ENCODE measurements at regions not wholly inside any gene's neighbourhood (a gene's known extent, or its start where the extent isn't known, plus 50 kb on each side); places are given as distances from the start of the nearest gene placed in this dataset.
"Not testable (repeated sequence)": the region's sequence is repeated elsewhere in the genome, so short reads cannot be mapped to it uniquely, and the experiment has no call there.

- TF ChIP-seq CTCF (IDR thresholded peaks at IDR 0.05; ENCODE audit: low read length) (no peak), EZH2 (optimal IDR thresholded peaks at IDR 0.05; ENCODE audit: low read depth, low read length) (no peak), EZH2phosphoT487 (IDR thresholded peaks at IDR 0.05; ENCODE audit: low read length) (no peak)
These were observed 133.5 kb upstream of the PTPRZ1 start for GRCh38 chr7:121739465-121739864.

GRCh38 chr7:121730869-121731268 is 142.1 kb upstream of the PTPRZ1 start:
- Histone ChIP-seq H3K27me3 (replicated peaks; ENCODE audit: insufficient read depth, low read length) (no peaks in the 10 kb centered on the region), H3K79me2 (ENCODE audit: low read length) (no peaks in the 10 kb centered on the region), H3K9me2 (replicated peaks; ENCODE audit: insufficient read depth, low read length) (no peaks in the 10 kb centered on the region), H4K20me1 (ENCODE audit: insufficient read depth, low read length) (no peaks in the 10 kb centered on the region), H3K27ac (ENCODE audit: low read length) (no peak overlapping the region), H2AFZ (ENCODE audit: low read length) (no peak overlapping the region), H3K36me3 (replicated peaks; ENCODE audit: insufficient read depth, low read length) (no peaks in the 10 kb centered on the region), H3K9ac (ENCODE audit: low read length) (no peak overlapping the region), H3F3A (ENCODE audit: insufficient read depth, low read length) (no peaks in the 10 kb centered on the region), H3K4me1 (ENCODE audit: low read length) (no peaks in the 10 kb centered on the region), H3K4me3 (ENCODE audit: low read length) (no peak overlapping the region), H3K9me3 (replicated peaks; ENCODE audit: insufficient read depth, low read length) (no peaks in the 10 kb centered on the region), H3K4me2 (ENCODE audit: low read depth, low read length) (no peak overlapping the region)
- no peak for DNase-seq
- TF ChIP-seq EZH2 (optimal IDR thresholded peaks at IDR 0.05; ENCODE audit: low read depth, low read length) (no peak), EZH2phosphoT487 (IDR thresholded peaks at IDR 0.05; ENCODE audit: low read length) (no peak), CTCF (IDR thresholded peaks at IDR 0.05; ENCODE audit: low read length) (no peak)

More at GRCh38 chr7:121739465-121739864, 133.5 kb upstream of the PTPRZ1 start:
- Histone ChIP-seq H3K4me1 (ENCODE audit: low read length) (peaks cover 8% of the 10 kb centered on the region), H2AFZ (ENCODE audit: low read length) (no peak overlapping the region), H3F3A (ENCODE audit: insufficient read depth, low read length) (peaks cover 8% of the 10 kb centered on the region), H4K20me1 (ENCODE audit: insufficient read depth, low read length) (peaks cover 4% of the 10 kb centered on the region; the same call in 1 of the 2 replicates), H3K9me3 (replicated peaks; ENCODE audit: insufficient read depth, low read length) (no peaks in the 10 kb centered on the region), H3K9me2 (replicated peaks; ENCODE audit: insufficient read depth, low read length) (no peaks in the 10 kb centered on the region), H3K79me2 (ENCODE audit: low read length) (no peaks in the 10 kb centered on the region), H3K27ac (ENCODE audit: low read length) (no peak overlapping the region), H3K4me3 (ENCODE audit: low read length) (no peak overlapping the region), H3K9ac (ENCODE audit: low read length) (no peak overlapping the region), H3K36me3 (replicated peaks; ENCODE audit: insufficient read depth, low read length) (no peaks in the 10 kb centered on the region), H3K4me2 (ENCODE audit: low read depth, low read length) (no peak overlapping the region), H3K27me3 (replicated peaks; ENCODE audit: insufficient read depth, low read length) (peaks cover 34% of the 10 kb centered on the region)
- DNase-seq, result no peak

- no peaks in the 10 kb centered on the region for H3K36me3 ChIP-seq (replicated peaks; ENCODE audit: insufficient read depth, low read length)
- no peaks in the 10 kb centered on the region for H3K9me2 ChIP-seq (replicated peaks; ENCODE audit: insufficient read depth, low read length)
- H3K27me3 ChIP-seq (replicated peaks; ENCODE audit: insufficient read depth, low read length), result no peaks in the 10 kb centered on the region
- no peaks in the 10 kb centered on the region for H3K4me1 ChIP-seq (ENCODE audit: low read length)
- no peak overlapping the region for H3K4me2 ChIP-seq (ENCODE audit: low read depth, low read length)
- no peak overlapping the region for H2AFZ ChIP-seq (ENCODE audit: low read length)
- no peaks in the 10 kb centered on the region for H3K9me3 ChIP-seq (replicated peaks; ENCODE audit: insufficient read depth, low read length)
- no peaks in the 10 kb centered on the region for H3K79me2 ChIP-seq (ENCODE audit: low read length)
- no peak for DNase-seq
- H3K4me3 ChIP-seq (ENCODE audit: low read length), result no peak overlapping the region
- no peaks in the 10 kb centered on the region for H3F3A ChIP-seq (ENCODE audit: insufficient read depth, low read length)
- no peak for TF ChIP-seq CTCF (IDR thresholded peaks at IDR 0.05; ENCODE audit: low read length)
- TF ChIP-seq EZH2 (optimal IDR thresholded peaks at IDR 0.05; ENCODE audit: low read depth, low read length), result no peak
- TF ChIP-seq EZH2phosphoT487 (IDR thresholded peaks at IDR 0.05; ENCODE audit: low read length), result no peak
- H3K9ac ChIP-seq (ENCODE audit: low read length), result no peak overlapping the region
- H3K27ac ChIP-seq (ENCODE audit: low read length), result no peak overlapping the region
- no peaks in the 10 kb centered on the region for H4K20me1 ChIP-seq (ENCODE audit: insufficient read depth, low read length)
These were observed 158.2 kb upstream of the PTPRZ1 start for GRCh38 chr7:121714559-121715303.

GRCh38 chr7:121712961-121713360 is 160.0 kb upstream of the PTPRZ1 start:
- not testable (repeated sequence) for H3K27me3 ChIP-seq (replicated peaks; ENCODE audit: insufficient read depth, low read length); H3K9ac ChIP-seq (ENCODE audit: low read length); H3K36me3 ChIP-seq (replicated peaks; ENCODE audit: insufficient read depth, low read length); H3K4me1 ChIP-seq (ENCODE audit: low read length); H3K79me2 ChIP-seq (ENCODE audit: low read length); H3K4me3 ChIP-seq (ENCODE audit: low read length); H2AFZ ChIP-seq (ENCODE audit: low read length); H3K9me2 ChIP-seq (replicated peaks; ENCODE audit: insufficient read depth, low read length); H3K4me2 ChIP-seq (ENCODE audit: low read depth, low read length); H3K27ac ChIP-seq (ENCODE audit: low read length); H3K9me3 ChIP-seq (replicated peaks; ENCODE audit: insufficient read depth, low read length); H4K20me1 ChIP-seq (ENCODE audit: insufficient read depth, low read length); H3F3A ChIP-seq (ENCODE audit: insufficient read depth, low read length)
- peak; percentile 67 for DNase-seq

Measured in MM.1S (cell line).